ENCODE measurements at regions not wholly inside any gene's neighbourhood (a gene's known extent, or its start where the extent isn't known, plus 50 kb on each side); places are given as distances from the start of the nearest gene placed in this dataset.

DNA sequence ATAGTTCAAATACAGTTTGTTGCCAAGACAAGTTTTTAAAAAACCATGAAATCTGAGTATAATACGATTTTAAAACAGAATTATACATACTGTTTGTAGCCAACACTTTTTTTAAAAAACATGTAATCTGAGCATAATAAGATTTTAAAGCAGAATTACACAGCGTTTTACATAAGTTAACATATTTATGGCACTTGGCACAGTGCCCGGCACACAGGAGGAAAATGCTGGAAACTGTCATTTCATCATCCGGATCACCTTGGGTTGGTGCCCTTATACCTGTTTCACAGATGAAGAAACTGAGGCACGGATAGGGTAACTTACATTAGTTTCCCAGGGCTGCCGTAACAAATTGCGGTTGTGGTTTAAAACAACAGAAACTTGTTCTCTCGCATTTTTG is 193.0 kb downstream of the BMP7 start:
- H3K4me2 ChIP-seq (ENCODE audit: low read length) = no peak overlapping the region
- no peaks in the 10 kb centered on the region for H3K36me3 ChIP-seq (ENCODE audit: insufficient read depth, low read length)
- no peak overlapping the region for H3K9ac ChIP-seq (ENCODE audit: low read depth, low read length)
- no peaks in the 10 kb centered on the region for H3K27me3 ChIP-seq (ENCODE audit: control insufficient read depth, insufficient read depth, low read length)
- no peaks in the 10 kb centered on the region for H3K9me3 ChIP-seq (replicated peaks; ENCODE audit: low read length)
- no peak overlapping the region for H3K4me3 ChIP-seq (ENCODE audit: low read length)
- no peaks in the 10 kb centered on the region for H3K4me1 ChIP-seq (ENCODE audit: control insufficient read depth, insufficient read depth, low read length)

DNA sequence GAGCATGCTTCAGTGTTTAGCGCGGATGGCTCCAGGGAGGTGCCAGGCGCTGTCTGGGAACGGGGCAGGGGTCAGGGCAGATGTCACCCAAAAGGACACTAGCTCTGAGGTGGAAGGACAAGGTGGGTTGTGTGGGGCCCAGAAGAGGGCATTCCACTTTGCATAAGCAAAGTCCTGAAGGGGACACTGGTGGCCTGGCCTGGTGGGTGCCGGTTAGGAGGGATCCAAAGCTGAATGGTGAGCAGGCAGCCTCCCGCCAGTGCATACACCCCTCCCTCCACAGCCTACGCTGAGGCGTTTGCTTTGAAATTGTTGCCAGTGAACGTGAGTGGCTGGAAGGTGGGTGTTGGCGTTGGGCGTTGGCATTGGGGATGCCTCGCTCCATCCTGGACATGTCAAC is 192.1 kb downstream of the BMP7 start:
- Histone ChIP-seq H3K4me2 (ENCODE audit: low read length) (no peak overlapping the region), H3K36me3 (ENCODE audit: insufficient read depth, low read length) (no peaks in the 10 kb centered on the region), H3K4me1 (ENCODE audit: control insufficient read depth, insufficient read depth, low read length) (no peaks in the 10 kb centered on the region), H3K27me3 (ENCODE audit: control insufficient read depth, insufficient read depth, low read length) (no peaks in the 10 kb centered on the region), H3K9me3 (replicated peaks; ENCODE audit: low read length) (no peaks in the 10 kb centered on the region), H3K9ac (ENCODE audit: low read depth, low read length) (no peak overlapping the region), H3K4me3 (ENCODE audit: low read length) (no peak overlapping the region)

DNA sequence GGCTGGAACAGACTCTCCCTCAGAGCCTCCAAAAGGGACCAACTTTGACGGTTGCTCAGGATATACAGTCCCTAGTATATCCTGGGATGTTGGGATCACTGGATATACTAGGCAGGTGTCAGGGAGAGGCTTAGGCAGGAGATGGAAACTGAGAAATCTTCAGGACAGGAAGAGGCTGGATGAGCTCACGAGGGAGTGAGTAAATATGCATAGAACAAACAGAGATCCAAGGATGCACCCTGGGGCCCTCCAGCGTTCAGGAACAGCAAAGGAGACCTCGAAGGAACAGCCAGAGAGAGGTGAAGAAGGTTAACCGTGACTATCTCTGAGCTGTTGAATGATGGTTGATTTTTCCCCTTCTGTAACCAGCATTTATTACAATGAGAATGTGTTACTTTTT is 191.3 kb downstream of the BMP7 start:
- H3K9me3 ChIP-seq (replicated peaks; ENCODE audit: low read length) = no peaks in the 10 kb centered on the region
- no peaks in the 10 kb centered on the region for H3K27me3 ChIP-seq (ENCODE audit: control insufficient read depth, insufficient read depth, low read length)
- H3K36me3 ChIP-seq (ENCODE audit: insufficient read depth, low read length) = no peaks in the 10 kb centered on the region
- no peak overlapping the region for H3K4me3 ChIP-seq (ENCODE audit: low read length)
- H3K4me1 ChIP-seq (ENCODE audit: control insufficient read depth, insufficient read depth, low read length) = no peaks in the 10 kb centered on the region
- H3K9ac ChIP-seq (ENCODE audit: low read depth, low read length) = no peak overlapping the region
- no peak overlapping the region for H3K4me2 ChIP-seq (ENCODE audit: low read length)

DNA sequence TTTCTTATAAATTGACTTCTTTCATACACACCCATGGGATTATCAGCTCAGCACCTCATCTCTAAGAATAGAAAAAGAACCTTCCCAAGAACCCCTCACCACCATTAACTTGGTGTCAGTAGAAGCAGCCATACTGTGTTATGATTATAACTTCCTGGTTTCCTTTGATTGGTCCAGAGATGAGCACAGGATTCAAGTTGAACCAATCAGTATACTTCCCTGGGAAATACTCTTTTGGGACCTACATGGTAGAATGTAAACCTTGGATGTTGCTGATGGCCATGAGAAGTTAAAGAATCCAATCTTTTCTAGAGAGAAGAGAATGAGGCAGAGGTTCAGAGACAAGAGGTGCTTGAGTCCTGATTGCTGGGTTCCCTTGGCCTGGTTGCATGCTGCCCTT is 190.8 kb downstream of the BMP7 start:
- H3K27me3 ChIP-seq (ENCODE audit: control insufficient read depth, insufficient read depth, low read length) = no peaks in the 10 kb centered on the region
- no peaks in the 10 kb centered on the region for H3K9me3 ChIP-seq (replicated peaks; ENCODE audit: low read length)
- H3K4me1 ChIP-seq (ENCODE audit: control insufficient read depth, insufficient read depth, low read length) = no peaks in the 10 kb centered on the region
- no peak overlapping the region for H3K4me2 ChIP-seq (ENCODE audit: low read length)
- H3K9ac ChIP-seq (ENCODE audit: low read depth, low read length) = no peak overlapping the region
- H3K4me3 ChIP-seq (ENCODE audit: low read length) = no peak overlapping the region
- H3K36me3 ChIP-seq (ENCODE audit: insufficient read depth, low read length) = no peaks in the 10 kb centered on the region

DNA sequence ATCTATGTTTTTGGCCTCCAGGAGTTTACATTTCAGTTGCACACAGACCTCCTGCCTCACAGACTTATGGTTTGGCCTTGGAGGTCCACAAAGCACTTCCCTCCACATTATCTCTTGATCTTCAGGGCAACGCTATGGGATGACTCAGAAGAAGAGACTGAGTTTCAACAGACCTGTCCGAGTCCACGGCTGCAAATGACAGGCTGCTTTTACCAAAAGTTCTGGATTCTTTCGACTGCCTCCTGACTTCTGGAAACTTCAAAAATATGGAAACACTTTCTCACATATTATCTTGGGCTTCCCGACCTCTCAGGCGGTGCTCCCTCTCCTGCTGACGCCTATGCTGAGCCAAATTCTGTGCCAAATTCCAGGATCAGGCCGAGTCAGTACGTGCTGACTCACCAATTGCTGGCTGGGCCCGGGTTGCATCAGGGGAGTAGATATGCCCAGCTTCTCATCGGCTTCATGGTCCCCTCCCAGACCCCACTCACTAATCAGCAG is 190.2 kb downstream of the BMP7 start:
- H3K27me3 ChIP-seq (ENCODE audit: control insufficient read depth, insufficient read depth, low read length) = no peaks in the 10 kb centered on the region
- H3K4me3 ChIP-seq (ENCODE audit: low read length) = no peak overlapping the region
- H3K36me3 ChIP-seq (ENCODE audit: insufficient read depth, low read length) = no peaks in the 10 kb centered on the region
- H3K4me1 ChIP-seq (ENCODE audit: control insufficient read depth, insufficient read depth, low read length) = no peaks in the 10 kb centered on the region
- peaks cover 5% of the 10 kb centered on the region for H3K9me3 ChIP-seq (replicated peaks; ENCODE audit: low read length)
- no peak overlapping the region for H3K9ac ChIP-seq (ENCODE audit: low read depth, low read length)
- no peak overlapping the region for H3K4me2 ChIP-seq (ENCODE audit: low read length)

DNA sequence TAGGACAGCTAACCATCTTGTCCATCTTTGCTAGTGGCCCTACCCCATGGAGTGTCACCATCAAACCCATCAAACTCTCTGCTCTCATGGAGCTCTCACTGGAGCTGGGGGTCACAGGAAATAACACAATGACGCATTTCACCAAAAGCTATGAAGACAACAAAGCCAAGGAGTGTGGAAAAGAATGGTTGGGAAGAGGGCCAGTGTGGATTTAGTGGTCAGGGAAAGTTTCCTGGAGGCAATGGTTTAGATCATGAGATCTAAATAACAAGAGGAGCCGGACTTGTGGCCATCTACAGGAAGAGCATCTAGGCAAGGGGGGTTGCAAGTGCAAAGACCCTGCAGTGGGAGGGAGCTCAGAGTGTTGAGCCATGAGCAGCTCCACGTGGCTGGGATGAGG is 189.5 kb downstream of the BMP7 start:
- Histone ChIP-seq H3K36me3 (ENCODE audit: insufficient read depth, low read length) (no peaks in the 10 kb centered on the region), H3K4me2 (ENCODE audit: low read length) (no peak overlapping the region), H3K9ac (ENCODE audit: low read depth, low read length) (no peak overlapping the region), H3K4me1 (ENCODE audit: control insufficient read depth, insufficient read depth, low read length) (no peaks in the 10 kb centered on the region), H3K4me3 (ENCODE audit: low read length) (no peak overlapping the region), H3K9me3 (replicated peaks; ENCODE audit: low read length) (peaks cover 8% of the 10 kb centered on the region), H3K27me3 (ENCODE audit: control insufficient read depth, insufficient read depth, low read length) (no peaks in the 10 kb centered on the region)

DNA sequence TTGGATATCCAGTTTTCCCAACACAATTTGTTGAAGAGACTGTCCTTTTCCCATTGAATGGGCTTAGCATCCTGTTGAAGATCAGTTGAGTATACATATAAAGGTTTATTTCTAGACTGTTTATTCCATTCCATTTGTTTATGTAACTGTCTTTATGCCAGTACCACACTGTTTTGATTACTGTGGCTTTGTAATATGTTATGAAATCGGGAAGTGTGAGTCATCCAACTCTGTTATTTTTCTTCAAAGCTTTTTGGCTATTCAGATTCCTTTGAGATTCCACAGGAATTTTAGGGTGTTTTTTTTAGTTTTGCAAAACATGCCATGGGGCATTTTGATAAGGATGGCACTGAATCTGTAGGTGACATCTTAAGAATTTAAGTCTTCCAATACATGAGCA is 188.3 kb downstream of the BMP7 start:
- Histone ChIP-seq H3K4me1 (ENCODE audit: control insufficient read depth, insufficient read depth, low read length) (no peaks in the 10 kb centered on the region), H3K9me3 (replicated peaks; ENCODE audit: low read length) (peaks cover 8% of the 10 kb centered on the region), H3K9ac (ENCODE audit: low read depth, low read length) (no peak overlapping the region), H3K4me3 (ENCODE audit: low read length) (no peak overlapping the region), H3K27me3 (ENCODE audit: control insufficient read depth, insufficient read depth, low read length) (no peaks in the 10 kb centered on the region), H3K4me2 (ENCODE audit: low read length) (no peak overlapping the region), H3K36me3 (ENCODE audit: insufficient read depth, low read length) (no peaks in the 10 kb centered on the region)

DNA sequence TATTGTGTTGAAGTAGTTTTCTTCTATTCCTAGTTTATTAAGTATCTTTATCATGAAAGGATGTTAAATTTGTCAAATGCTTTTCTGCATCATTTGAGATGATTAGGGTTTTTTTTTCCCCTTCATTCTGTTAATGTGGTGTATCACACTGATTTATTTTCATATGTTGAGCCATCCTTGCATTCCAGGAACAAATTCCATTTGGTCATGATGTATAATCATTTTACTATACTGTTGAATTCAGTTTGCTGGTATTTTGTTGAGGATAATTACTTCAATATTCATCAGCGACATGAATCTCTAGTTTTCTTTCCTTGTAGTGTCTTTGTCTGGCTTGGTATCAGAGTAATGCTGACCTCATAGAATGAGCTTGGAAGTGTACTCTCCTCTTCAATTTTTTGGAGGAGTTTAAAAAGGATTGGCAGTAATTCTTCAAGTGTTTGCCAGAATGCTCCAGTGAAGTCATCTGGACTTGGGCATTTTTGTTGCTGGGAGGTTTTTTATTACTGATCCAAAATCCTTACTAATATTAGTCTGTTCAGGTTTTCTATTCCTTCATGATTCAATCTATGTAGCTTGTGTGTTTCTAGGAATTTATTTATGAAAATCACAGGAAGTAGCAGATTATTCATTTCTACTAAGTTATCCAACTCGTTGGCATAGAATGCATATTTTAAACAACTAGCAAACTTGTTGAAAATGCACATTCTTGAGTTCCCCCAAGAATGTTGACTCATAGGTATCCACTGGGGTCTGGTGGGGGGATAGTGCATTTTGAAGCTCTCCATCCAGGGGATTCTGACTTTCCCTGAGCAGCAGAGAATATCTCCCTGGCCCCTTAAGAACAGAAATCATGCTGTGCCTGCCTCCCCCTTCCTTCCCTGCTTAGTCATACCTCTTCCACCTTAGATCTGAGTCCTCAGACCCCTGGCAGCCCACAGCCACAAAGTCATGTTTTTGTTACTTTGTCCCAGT is 187.1 kb downstream of the BMP7 start:
- Histone ChIP-seq H3K9ac (ENCODE audit: low read depth, low read length) (no peak overlapping the region), H3K9me3 (replicated peaks; ENCODE audit: low read length) (peaks cover 8% of the 10 kb centered on the region), H3K36me3 (ENCODE audit: insufficient read depth, low read length) (no peaks in the 10 kb centered on the region), H3K4me3 (ENCODE audit: low read length) (no peak overlapping the region), H3K4me1 (ENCODE audit: control insufficient read depth, insufficient read depth, low read length) (no peaks in the 10 kb centered on the region), H3K27me3 (ENCODE audit: control insufficient read depth, insufficient read depth, low read length) (no peaks in the 10 kb centered on the region), H3K4me2 (ENCODE audit: low read length) (no peak overlapping the region)

DNA sequence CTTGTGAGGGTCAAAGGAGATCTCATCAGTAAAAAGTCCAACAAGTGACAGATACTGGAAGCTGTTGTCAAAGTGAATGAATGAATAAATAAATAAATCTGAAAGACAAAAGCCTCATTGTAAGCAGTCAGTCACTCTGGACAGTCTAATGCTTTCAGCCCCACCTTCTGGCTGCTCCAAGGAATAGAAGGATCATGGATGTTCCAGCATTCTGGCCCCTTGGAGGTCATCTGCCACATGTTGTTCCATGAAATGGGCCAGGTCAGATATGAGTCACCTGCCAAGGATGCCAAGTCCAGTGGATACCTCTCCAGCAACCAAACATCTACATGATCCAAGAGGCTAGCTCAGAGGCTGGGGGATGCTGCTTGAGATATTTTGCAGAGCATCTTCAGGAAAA is 185.6 kb downstream of the BMP7 start:
- no peaks in the 10 kb centered on the region for H3K27me3 ChIP-seq (ENCODE audit: control insufficient read depth, insufficient read depth, low read length)
- no peak overlapping the region for H3K9ac ChIP-seq (ENCODE audit: low read depth, low read length)
- no peaks in the 10 kb centered on the region for H3K4me1 ChIP-seq (ENCODE audit: control insufficient read depth, insufficient read depth, low read length)
- H3K4me3 ChIP-seq (ENCODE audit: low read length) = no peak overlapping the region
- H3K4me2 ChIP-seq (ENCODE audit: low read length) = no peak overlapping the region
- no peaks in the 10 kb centered on the region for H3K36me3 ChIP-seq (ENCODE audit: insufficient read depth, low read length)
- H3K9me3 ChIP-seq (replicated peaks; ENCODE audit: low read length) = peaks cover 8% of the 10 kb centered on the region

DNA sequence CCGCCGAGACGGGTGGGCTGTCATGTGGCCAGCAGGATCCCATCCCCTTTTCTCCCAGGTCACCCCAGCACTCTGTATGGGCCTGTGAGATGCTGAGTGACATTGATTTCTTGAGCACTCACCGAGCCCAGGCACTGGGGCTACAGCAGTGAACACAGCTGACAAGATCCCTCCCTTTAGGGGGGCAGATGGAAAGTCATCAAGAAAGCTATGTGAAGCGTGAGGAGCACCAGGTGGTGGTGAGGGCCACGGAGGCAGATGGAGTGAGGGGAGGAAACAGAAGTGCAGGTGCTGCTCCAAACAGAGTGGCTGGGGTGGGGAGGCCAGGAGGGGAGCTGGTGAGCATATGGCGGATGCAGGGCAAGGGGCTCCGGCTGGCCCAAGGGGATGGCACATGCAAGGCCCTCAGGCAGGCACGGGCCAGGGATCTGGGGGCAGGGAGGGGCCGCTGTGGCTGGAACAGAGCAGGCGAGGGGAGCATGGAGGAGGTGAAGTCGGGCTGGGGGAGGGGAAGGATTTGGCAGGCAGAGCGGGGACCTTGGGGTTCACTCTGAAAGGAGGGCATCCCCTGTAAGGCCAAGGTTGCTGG is 184.0 kb downstream of the BMP7 start:
- no peaks in the 10 kb centered on the region for H3K27me3 ChIP-seq (ENCODE audit: control insufficient read depth, insufficient read depth, low read length)

DNA sequence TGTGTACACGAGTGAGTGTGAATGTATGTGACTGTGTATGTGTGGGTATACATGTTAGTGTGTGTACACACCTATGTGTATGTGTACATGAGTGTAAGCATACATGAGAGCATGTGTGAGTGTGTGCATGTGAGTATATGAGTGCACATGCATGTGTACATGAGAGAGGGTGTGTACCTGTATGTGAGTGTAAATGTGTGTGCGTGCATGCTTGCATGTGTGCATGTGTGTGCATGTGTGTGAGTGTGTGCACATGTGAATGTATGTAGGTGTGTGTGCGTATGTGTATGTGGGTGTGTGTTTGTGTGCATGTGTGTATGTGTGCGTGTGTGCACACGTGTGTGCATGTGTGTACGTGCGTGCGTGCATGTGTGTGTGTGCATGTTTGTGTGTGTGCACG is 183.4 kb downstream of the BMP7 start:
- Histone ChIP-seq H3K27me3 (ENCODE audit: control insufficient read depth, insufficient read depth, low read length) (no peaks in the 10 kb centered on the region), H3K9ac (ENCODE audit: low read depth, low read length) (no peak overlapping the region), H3K9me3 (replicated peaks; ENCODE audit: low read length) (peaks cover 8% of the 10 kb centered on the region), H3K36me3 (ENCODE audit: insufficient read depth, low read length) (no peaks in the 10 kb centered on the region), H3K4me3 (ENCODE audit: low read length) (no peak overlapping the region), H3K4me1 (ENCODE audit: control insufficient read depth, insufficient read depth, low read length) (no peaks in the 10 kb centered on the region), H3K4me2 (ENCODE audit: low read length) (no peak overlapping the region)

More for the DNA sequence above, 184.0 kb downstream of the BMP7 start:
- Histone ChIP-seq H3K9ac (ENCODE audit: low read depth, low read length) (no peak overlapping the region), H3K9me3 (replicated peaks; ENCODE audit: low read length) (peaks cover 8% of the 10 kb centered on the region), H3K4me3 (ENCODE audit: low read length) (no peak overlapping the region), H3K4me1 (ENCODE audit: control insufficient read depth, insufficient read depth, low read length) (no peaks in the 10 kb centered on the region), H3K4me2 (ENCODE audit: low read length) (no peak overlapping the region), H3K36me3 (ENCODE audit: insufficient read depth, low read length) (no peaks in the 10 kb centered on the region)

All from skeletal muscle satellite cell (primary cell).